HepG2 (cell line): ENCODE measurements at regions not wholly inside any gene's neighbourhood (a gene's known extent, or its start where the extent isn't known, plus 50 kb on each side); places are given as distances from the start of the nearest gene placed in this dataset.

Source experiments
- ATAC-seq: fragments of 200-7000 bp; cut with Tn5 transposase; 3 replicates; pipeline ENCODE4 v1.9.1; 2020; ENCODE audit warnings: mild to moderate bottlenecking, moderate library complexity
- BruUV-seq: library from RNA; stranded (reverse); fragments of 400-500 nt; replicated peaks from 2 replicates; lab custom pipeline; 2021; lab: Mats Ljungman, UMichigan
- CTCF ChIA-PET: fragments of 300-600 bp; formaldehyde crosslinking; extraction: SDS; loops from one replicate; lab custom pipeline; 2021; ENCODE audit warnings: low total read pairs, inconsistent platforms, low intra/inter-chr PET ratio; lab: Yijun Ruan, JAX
- POLR2A ChIA-PET: fragments of 350-600 bp; sonication (Branson Sonifier 250); formaldehyde crosslinking; loops from one replicate; lab custom pipeline; 2020; ENCODE audit warnings: antibody characterized with exemption, inconsistent platforms; lab: Yijun Ruan, JAX
- DNase-seq: peaks from one replicate; pipeline ENCODE4 v3.0.0-alpha.2; 2015; ENCODE audit warnings: low spot score
- FAIRE-seq: peaks from 3 replicates; lab custom pipeline; 2011; peaks lifted over from hg19 to GRCh38; lab: Jason Lieb, UNC
- H2AFZ ChIP-seq: one replicate; pipeline ENCODE4 v1.6.1; 2011; ENCODE audit warnings: low read length, inconsistent platforms
- H3K27ac ChIP-seq: fragments of 300-600 bp; 3 replicates; pipeline ENCODE4 v1.8.0; 2011; ENCODE audit warnings: mixed run types, mild to moderate bottlenecking, mixed read lengths, low read length, inconsistent platforms; ENCODE audit not compliant: insufficient read depth; ENCODE audit errors: extremely low read length
- H3K27me3 ChIP-seq, 2 experiments: fragments of 200-600 bp in 1 of 2; 2 replicates in 1 of 2; 3 replicates in 1 of 2; pipeline versions ENCODE4 v1.6.0 to v1.8.0; 2011; ENCODE audit warnings: low read length in 2 of 2, mild to moderate bottlenecking in 2 of 2, moderate library complexity in 2 of 2, inconsistent platforms in 1 of 2; ENCODE audit not compliant: insufficient read depth in 2 of 2, control insufficient read depth in 1 of 2
- H3K36me3 ChIP-seq, 2 experiments: fragments of 200-600 bp in 1 of 2; replicated peaks in 1 of 2; 2 replicates in 1 of 2; 3 replicates in 1 of 2; pipeline versions ENCODE4 v1.5.1 to v1.8.0; 2011; ENCODE audit warnings: low read length in 2 of 2, inconsistent platforms in 1 of 2; ENCODE audit not compliant: insufficient read depth in 2 of 2, control insufficient read depth in 1 of 2
- H3K4me1 ChIP-seq: 2 replicates; pipeline ENCODE4 v1.5.1; 2012; ENCODE audit warnings: low read length, inconsistent platforms; ENCODE audit not compliant: insufficient read depth
- H3K4me2 ChIP-seq: 2 replicates; pipeline ENCODE4 v1.6.0; 2011; ENCODE audit warnings: low read depth, low read length, inconsistent platforms
- H3K4me3 ChIP-seq, 3 experiments: fragments of 200-600 bp in 1 of 3; sonication (generic), shearing (Covaris generic) in 1 of 3; replicated peaks in 1 of 3; 2 replicates each; pipeline ENCODE4 v1.5.1; 2011 to 2016; ENCODE audit warnings: low read length in 3 of 3, inconsistent platforms in 2 of 3, low read depth in 2 of 3, mild to moderate bottlenecking in 2 of 3, control low read depth in 1 of 3, mixed read lengths in 1 of 3; ENCODE audit not compliant: insufficient read depth in 1 of 3
- H3K79me2 ChIP-seq: one replicate; pipeline ENCODE4 v1.6.1; 2011; ENCODE audit warnings: low read length, inconsistent platforms; ENCODE audit not compliant: insufficient read depth
- H3K9ac ChIP-seq: 2 replicates; pipeline ENCODE4 v1.6.0; 2011; ENCODE audit warnings: mild to moderate bottlenecking, low read depth, low read length, inconsistent platforms; ENCODE audit not compliant: insufficient read depth
- H3K9me3 ChIP-seq: 2 replicates; pipeline ENCODE4 v1.5.1; 2012; ENCODE audit warnings: mild to moderate bottlenecking, low read length
- H4K20me1 ChIP-seq: 2 replicates; pipeline ENCODE4 v1.6.0; 2011; ENCODE audit warnings: inconsistent platforms, mild to moderate bottlenecking, low read length, moderate library complexity; ENCODE audit not compliant: insufficient read depth
- ELF1 ChIP-seq: sonication (generic); formaldehyde crosslinking; IDR thresholded peaks from 2 replicates; pipeline ENCODE4 v1.4.0; 2020; ENCODE audit warnings: missing genetic modification reagents
- RAD51 ChIP-seq: fragments of 450-650 bp; IDR thresholded peaks from 2 replicates; pipeline ENCODE4 v1.6.1; 2016; ENCODE audit warnings: borderline replicate concordance
- TBP ChIP-seq: sonication (generic); formaldehyde crosslinking; IDR thresholded peaks from 2 replicates; pipeline ENCODE4 v1.5.0; 2020; ENCODE audit warnings: missing genetic modification reagents
- ZBTB26 ChIP-seq: IDR thresholded peaks from 2 replicates; pipeline ENCODE4 v1.6.1; 2016; ENCODE audit warnings: missing compliant biosample characterization, missing genetic modification reagents, borderline replicate concordance
- ZFP36L2 ChIP-seq: sonication (generic); formaldehyde crosslinking; IDR thresholded peaks from 2 replicates; pipeline ENCODE4 v1.4.0; 2020; ENCODE audit warnings: missing genetic modification reagents
- ZNF121 ChIP-seq: sonication (generic); formaldehyde crosslinking; IDR thresholded peaks from 2 replicates; pipeline ENCODE4 v1.5.0; 2020; ENCODE audit warnings: mild to moderate bottlenecking, missing genetic modification reagents
- ZNF317 ChIP-seq: sonication (generic); formaldehyde crosslinking; IDR thresholded peaks from 2 replicates; pipeline ENCODE4 v1.5.0; 2020; ENCODE audit warnings: mild to moderate bottlenecking, missing genetic modification reagents
- ZNF770 ChIP-seq: sonication (generic); formaldehyde crosslinking; IDR thresholded peaks from 2 replicates; pipeline ENCODE4 v1.5.0; 2020; ENCODE audit warnings: mild to moderate bottlenecking, missing genetic modification reagents
- WGBS: methylation state at CpG from one replicate; pipeline ENCODE4 v1.1.6; 2017; ENCODE audit warnings: low lambda C conversion rate; 5-methylcytosine and 5-hydroxymethylcytosine counted together
- in situ Hi-C: cut with HindIII; loops from 2 replicates; pipeline ENCODE4 v1.10.0; 2017; ENCODE audit warnings: low pct_unique_long_range_greater_than_20kb; ENCODE audit not compliant: extremely low pct_ligation_motif_present
- intact Hi-C: fragments of 100-400 bp; cut with micrococcal nuclease; formaldehyde crosslinking; loops from one replicate; pipeline ENCODE4 v1.10.0; 2022; ENCODE audit not compliant: unreplicated experiment
- TF ChIP-seq, protein P1 (sequence below), 2 experiments: sonication (generic) in 1 of 2; formaldehyde crosslinking in 1 of 2; IDR thresholded peaks; 2 replicates each; pipeline versions ENCODE4 v1.6.1 to v1.9.0; 2014 to 2022; ENCODE audit warnings: antibody characterized with exemption in 1 of 2, borderline replicate concordance in 1 of 2, inconsistent platforms in 1 of 2, low read depth in 1 of 2, missing genetic modification reagents in 1 of 2

DNA sequence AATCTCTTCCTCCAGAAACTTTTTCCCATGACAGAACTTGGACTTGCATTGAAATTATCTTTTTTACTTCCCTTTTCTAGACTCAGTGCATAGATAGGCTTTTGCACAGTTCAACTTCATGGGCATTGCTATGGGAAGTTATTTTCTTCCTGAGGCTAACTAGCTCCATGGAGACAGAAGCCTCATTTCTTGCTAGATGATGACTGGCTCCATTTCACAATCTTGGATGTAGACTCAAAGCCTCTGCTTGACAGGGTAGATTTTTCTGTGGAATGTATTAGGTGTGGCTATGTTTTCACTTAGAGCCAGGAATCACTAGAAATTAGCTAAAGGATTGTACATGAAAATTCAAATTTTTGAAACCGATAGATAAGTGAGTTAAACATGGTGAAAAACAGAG is 884.1 kb upstream of the MGAT4C start:
- in situ Hi-C loops, result no loop called here
- ChIA-PET CTCF (no interaction called here), POLR2A (no interaction called here)
- FAIRE-seq, result no peak
- Histone ChIP-seq H4K20me1 (no peaks in the 10 kb centered on the region), H3K4me2 (no peak overlapping the region), H2AFZ (no peak overlapping the region), H3K9ac (no peak overlapping the region), H3K9me3 (peaks cover 46% of the 10 kb centered on the region), H3K27ac (no peak overlapping the region), H3K79me2 (no peaks in the 10 kb centered on the region), H3K36me3 (no peaks in the 10 kb centered on the region), H3K4me1 (no peaks in the 10 kb centered on the region), H3K27me3 (no peaks in the 10 kb centered on the region), H3K4me3 (no peak overlapping the region)
- TF ChIP-seq ZNF317 (CRISPR knock-in tag) (no peak), ZNF770 (CRISPR knock-in tag) (no peak), ELF1 (no peak), ZBTB26 (CRISPR knock-in tag) (no peak), TBP (CRISPR knock-in tag) (no peak)
- 0% methylated on average over 1 of the region's 1 CpG for WGBS
- intact Hi-C loops, result no loop called here
- no peak for ATAC-seq
- DNase-seq, result no peak
- no TSS peak for BruUV-seq

DNA sequence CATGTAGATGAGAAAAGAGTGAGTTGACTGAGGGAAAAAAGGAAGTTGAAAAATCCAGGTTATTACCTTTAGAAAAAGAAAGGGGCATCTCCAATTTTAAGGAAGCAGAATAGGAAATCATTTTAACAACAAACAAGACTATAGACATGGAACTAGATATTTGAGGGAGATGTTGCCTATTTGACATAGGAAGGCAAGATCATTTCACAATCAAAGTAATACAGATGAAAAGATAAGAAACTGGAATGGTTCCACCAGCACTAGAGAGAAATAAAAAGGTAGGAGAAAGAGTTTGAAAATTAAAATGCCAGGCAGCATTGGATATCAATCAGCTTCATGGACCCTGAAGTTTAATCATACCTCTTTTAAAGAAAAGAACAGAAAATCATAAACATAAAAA is 881.0 kb upstream of the MGAT4C start:
- Histone ChIP-seq H4K20me1 (no peaks in the 10 kb centered on the region), H3K9me3 (peaks cover 48% of the 10 kb centered on the region), H3K4me2 (no peak overlapping the region), H3K9ac (no peak overlapping the region), H3K36me3 (no peaks in the 10 kb centered on the region), H3K4me1 (no peaks in the 10 kb centered on the region), H3K27me3 (no peaks in the 10 kb centered on the region), H3K79me2 (no peaks in the 10 kb centered on the region), H3K4me3 (no peak overlapping the region), H2AFZ (no peak overlapping the region), H3K27ac (no peak overlapping the region)
- no peak for FAIRE-seq
- BruUV-seq, result no TSS peak
- no peak for DNase-seq
- intact Hi-C loops, result no loop called here
- ChIA-PET CTCF (no interaction called here), POLR2A (no interaction called here)
- in situ Hi-C loops, result no loop called here
- ATAC-seq, result no peak
- no peak for TF ChIP-seq RAD51
- TF ChIP-seq ZFP36L2 (CRISPR knock-in tag), result no peak
- TF ChIP-seq, protein P1, sequence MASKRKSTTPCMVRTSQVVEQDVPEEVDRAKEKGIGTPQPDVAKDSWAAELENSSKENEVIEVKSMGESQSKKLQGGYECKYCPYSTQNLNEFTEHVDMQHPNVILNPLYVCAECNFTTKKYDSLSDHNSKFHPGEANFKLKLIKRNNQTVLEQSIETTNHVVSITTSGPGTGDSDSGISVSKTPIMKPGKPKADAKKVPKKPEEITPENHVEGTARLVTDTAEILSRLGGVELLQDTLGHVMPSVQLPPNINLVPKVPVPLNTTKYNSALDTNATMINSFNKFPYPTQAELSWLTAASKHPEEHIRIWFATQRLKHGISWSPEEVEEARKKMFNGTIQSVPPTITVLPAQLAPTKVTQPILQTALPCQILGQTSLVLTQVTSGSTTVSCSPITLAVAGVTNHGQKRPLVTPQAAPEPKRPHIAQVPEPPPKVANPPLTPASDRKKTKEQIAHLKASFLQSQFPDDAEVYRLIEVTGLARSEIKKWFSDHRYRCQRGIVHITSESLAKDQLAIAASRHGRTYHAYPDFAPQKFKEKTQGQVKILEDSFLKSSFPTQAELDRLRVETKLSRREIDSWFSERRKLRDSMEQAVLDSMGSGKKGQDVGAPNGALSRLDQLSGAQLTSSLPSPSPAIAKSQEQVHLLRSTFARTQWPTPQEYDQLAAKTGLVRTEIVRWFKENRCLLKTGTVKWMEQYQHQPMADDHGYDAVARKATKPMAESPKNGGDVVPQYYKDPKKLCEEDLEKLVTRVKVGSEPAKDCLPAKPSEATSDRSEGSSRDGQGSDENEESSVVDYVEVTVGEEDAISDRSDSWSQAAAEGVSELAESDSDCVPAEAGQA (IDR thresholded peaks at IDR 0.05; ENCODE audit: low read depth), result no peak
- TF ChIP-seq, protein P1 (CRISPR knock-in tag; IDR thresholded peaks at IDR 0.05; ENCODE audit: borderline replicate concordance), result no peak
- no peak for TF ChIP-seq ZNF121 (CRISPR knock-in tag)
